ENCODE measurements at regions not wholly inside any gene's neighbourhood (a gene's known extent, or its start where the extent isn't known, plus 50 kb on each side); places are given as distances from the start of the nearest gene placed in this dataset.

DNA sequence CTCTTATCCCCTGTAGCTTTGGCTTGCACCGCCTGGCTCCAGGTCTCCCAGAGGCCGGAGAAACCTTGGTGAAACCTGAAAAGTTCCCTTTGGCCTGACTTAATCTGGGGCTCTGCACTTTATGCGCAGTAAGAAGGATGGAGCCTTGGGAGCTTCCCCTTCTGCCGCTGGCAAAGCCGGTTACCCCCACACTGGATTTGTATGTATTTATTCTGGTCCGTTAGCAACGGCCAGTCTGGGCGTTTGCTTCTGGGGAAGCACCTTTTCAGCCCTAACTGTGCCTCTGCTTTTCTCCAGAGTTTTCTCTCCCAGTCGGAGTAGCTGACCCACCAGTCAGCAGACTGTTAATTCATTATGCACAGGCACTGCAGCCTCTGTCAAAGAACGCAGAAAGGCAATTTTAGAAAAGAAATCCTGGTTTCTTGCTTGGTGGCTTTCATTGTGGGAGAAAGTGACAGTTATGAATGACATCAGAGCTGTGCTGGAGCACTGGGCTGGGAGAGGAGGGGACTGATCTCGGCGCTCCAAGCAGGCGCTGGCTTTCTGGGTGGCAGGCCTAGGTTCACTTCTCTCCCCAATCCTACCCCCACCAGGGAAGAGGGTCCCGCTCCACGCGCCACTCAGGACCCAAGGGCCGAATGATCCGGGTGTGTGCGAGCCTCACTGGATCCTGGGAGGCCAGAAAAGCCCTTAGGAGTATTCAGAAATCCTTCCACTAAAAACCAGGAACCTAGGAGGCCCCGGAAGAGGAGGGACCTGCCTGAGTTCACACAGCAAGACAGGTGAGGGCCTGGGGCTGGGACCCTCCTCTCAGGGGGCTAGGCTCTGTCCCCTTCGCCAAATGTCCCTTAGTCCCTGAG, 70.2 kb downstream of the RTL6 start:
- no peak for ATAC-seq (ENCODE audit: low FRiP score)
- DNase-seq (ENCODE audit: low spot score), result no peak
- TF ChIP-seq, protein P1, sequence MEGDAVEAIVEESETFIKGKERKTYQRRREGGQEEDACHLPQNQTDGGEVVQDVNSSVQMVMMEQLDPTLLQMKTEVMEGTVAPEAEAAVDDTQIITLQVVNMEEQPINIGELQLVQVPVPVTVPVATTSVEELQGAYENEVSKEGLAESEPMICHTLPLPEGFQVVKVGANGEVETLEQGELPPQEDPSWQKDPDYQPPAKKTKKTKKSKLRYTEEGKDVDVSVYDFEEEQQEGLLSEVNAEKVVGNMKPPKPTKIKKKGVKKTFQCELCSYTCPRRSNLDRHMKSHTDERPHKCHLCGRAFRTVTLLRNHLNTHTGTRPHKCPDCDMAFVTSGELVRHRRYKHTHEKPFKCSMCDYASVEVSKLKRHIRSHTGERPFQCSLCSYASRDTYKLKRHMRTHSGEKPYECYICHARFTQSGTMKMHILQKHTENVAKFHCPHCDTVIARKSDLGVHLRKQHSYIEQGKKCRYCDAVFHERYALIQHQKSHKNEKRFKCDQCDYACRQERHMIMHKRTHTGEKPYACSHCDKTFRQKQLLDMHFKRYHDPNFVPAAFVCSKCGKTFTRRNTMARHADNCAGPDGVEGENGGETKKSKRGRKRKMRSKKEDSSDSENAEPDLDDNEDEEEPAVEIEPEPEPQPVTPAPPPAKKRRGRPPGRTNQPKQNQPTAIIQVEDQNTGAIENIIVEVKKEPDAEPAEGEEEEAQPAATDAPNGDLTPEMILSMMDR (IDR thresholded peaks at IDR 0.05), result no peak

DNA sequence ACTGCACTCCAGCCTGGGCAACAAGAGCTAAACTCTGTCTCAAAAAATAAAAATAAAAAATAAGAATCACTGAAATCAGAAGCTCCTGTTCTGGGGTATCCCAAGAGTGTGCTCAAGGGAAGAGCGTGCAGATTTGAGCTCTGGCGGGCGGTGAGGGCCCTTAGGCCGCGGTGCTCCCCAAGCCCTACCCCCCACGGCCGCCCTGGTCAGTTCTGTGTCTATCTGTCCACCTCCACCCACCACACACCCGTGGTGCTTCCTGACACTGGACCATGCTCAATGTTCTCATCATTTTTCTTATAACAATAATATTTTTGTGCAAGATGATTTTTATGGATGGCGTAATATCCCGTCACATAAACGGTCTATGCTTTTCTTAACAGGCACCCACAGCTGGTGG, 71.1 kb downstream of the RTL6 start:
- DNase-seq (ENCODE audit: low spot score), result no peak
- TF ChIP-seq, protein P1 (IDR thresholded peaks at IDR 0.05), result no peak
- ATAC-seq (ENCODE audit: low FRiP score), result no peak

DNA sequence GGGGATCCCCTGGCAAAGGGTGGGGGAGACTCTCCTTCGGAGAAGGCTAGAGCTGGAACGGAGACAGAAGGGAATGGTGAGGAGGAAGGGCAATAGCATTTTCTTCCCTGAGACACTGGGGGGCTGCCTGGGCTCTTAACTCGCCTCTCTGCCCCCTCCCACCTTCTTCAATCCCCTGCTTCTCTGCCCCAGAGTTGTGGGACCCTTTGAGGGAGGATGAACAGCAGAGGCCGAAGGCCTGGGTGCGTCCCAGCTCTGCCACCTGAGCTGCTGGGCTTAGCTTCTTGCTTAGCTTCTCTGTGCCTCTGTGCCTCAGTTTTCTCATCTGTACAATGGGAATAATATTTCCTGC, 72.4 kb downstream of the RTL6 start:
- TF ChIP-seq, protein P1 (IDR thresholded peaks at IDR 0.05), result no peak
- no peak for DNase-seq (ENCODE audit: low spot score)
- no peak for ATAC-seq (ENCODE audit: low FRiP score)

DNA sequence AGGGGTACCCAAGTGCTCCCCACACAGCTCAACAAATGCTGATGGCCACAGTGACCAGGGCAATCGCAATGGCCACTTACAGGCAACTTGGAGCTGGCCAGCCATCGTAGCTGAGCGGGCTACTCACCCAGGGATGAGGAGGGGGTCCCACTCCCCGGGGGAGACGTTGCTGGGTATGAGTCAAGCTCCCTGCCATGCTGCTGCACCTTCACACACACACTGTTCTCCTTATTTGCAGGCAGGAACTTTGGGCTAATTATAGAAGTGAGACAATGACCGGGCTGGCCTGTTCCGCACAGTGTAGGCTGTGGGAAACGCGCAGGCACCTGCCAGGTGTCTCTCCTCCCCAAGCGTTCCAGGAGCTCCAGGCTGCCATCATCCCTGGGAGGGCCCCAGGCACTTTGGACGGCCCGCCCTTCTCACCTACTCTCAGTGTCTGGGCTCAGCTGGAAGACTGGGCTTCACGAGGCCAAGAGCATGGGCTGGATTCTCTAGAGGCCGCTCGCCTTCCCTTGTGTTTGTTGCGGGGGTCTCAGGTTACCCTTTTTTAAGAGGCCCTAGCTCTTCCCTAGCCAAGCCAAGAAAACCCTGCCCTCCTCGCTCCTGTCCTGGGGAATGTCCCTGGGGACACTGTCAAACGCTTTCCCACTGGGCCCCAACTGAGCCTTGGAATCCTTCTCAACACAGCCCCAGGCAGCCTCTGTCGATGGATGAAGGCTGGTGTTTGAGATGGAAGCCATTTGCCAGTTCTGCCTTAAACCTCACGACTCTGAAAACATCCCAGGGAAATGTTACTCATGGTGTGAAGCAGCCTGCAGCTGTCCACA, 73.0 kb downstream of the RTL6 start:
- no peak for DNase-seq (ENCODE audit: low spot score)
- no peak for ATAC-seq (ENCODE audit: low FRiP score)
- TF ChIP-seq, protein P1 (IDR thresholded peaks at IDR 0.05), result no peak

DNA sequence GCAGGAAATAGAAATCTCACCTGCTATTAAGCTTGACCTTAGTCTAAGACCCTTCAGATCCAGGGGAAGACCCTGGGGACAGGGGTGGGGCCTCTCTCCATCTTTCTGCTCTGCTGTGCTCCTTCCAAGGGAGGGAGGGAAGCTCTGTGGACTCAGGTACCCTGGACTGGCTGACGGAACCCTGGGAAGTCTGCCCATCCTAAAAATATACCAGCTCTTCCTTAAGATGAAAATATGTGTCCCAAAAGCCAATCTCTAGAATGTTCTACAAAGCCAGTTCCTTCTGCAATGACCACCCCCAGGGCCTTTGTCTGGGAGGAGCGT, 73.7 kb downstream of the RTL6 start:
- ATAC-seq (ENCODE audit: low FRiP score), result no peak
- no peak for DNase-seq (ENCODE audit: low spot score)
- TF ChIP-seq, protein P1 (IDR thresholded peaks at IDR 0.05), result no peak

DNA sequence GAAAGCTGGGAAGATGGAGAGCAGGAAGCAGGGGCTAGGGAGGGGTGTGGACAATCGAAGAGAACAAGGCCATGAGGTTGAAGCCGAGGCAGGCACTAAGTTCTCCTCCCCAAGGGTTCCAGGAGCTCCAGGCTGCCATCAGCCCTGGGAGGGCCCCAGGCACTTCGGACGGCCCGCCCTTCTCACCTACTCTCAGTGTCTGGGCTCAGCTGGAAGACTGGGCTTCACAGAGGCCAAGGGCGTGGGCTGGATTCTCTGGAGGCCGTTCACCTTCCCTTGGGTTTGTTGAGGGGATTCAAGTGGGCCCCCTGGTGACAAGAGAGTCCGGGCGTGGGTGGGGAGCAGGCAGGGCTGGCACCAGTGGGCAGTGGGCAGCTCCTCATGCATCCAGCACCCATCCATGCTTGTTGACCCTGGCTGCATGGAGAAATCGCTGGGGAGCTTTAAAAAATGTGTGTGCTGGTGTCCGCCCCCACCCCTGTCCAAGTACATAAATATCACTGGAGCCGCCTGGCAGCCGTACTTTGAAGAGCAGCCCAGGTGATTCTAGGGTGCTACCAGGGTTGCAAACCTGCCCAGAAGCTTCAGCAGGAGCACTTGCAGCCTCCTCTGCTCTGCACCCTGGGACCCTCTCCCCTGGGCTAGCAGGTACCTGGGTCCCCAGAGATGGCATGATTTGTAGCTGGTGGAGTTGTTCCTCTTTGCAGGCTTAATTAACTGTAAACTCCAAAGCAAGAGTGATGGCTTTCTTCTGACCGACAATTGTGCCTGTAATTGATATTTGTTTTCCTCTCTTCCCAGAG, 74.3 kb downstream of the RTL6 start:
- ATAC-seq (ENCODE audit: low FRiP score) (no peak), DNase-seq (ENCODE audit: low spot score) (no peak)
- TF ChIP-seq, protein P1 (IDR thresholded peaks at IDR 0.05), result no peak
